GM21515 (cell line): ENCODE measurements at regions not wholly inside any gene's neighbourhood (a gene's known extent, or its start where the extent isn't known, plus 50 kb on each side); places are given as distances from the start of the nearest gene placed in this dataset.

Source experiments
- ATAC-seq: cut with Tn5 transposase; IDR thresholded peaks from one replicate; pipeline ENCODE4 v1.9.1; 2021; ENCODE audit not compliant: unreplicated experiment

GRCh38 chr16:55115506-55115905, 184.8 kb downstream of the IRX5 start:
- no peak for ATAC-seq

- no peak for ATAC-seq
Observed at GRCh38 chr16:55116165-55116920, 185.7 kb downstream of the IRX5 start.

GRCh38 chr16:55118701-55119260, 188.1 kb downstream of the IRX5 start:
- ATAC-seq: no peak

DNA sequence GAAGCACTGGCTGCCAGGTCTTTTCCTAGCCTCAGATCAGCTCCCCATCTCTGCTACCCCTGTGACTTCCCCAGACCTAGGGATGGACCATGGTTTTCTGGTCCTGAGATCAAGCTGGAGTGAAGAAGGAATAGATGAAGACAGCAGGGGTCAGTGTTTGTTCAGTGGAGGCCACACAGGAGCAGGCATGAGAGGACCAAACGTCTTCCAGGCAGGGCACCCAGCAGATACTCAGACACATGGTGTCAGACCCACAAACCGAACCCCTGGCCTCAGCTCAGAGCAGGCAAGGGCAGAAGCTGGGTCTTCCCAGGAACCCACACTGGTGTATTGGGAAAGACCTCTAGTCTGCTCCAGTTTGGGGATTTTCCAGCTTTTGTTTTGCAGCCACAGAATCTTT, 189.7 kb downstream of the IRX5 start:
- ATAC-seq: no peak

DNA sequence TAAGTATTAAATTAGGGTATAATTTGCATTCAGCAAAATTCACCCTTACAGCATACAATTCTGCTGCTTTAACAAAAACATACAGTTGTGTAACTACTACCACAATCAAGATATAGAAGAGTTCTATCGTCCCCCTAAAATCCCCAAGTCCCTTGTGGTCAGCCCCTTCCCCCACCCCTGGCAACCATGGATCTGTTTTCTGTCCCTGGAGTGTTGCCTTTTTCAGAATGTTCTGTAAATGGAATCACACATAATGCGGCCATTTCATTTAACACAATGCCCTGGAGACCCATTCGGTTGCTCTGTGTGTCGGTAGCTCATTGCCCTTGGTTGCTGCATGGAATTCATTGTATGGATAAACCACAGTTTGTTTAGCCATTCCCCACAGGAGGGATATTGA, 190.2 kb downstream of the IRX5 start:
- no peak for ATAC-seq

GRCh38 chr16:55123652-55124051, 193.0 kb downstream of the IRX5 start:
- no peak for ATAC-seq

DNA sequence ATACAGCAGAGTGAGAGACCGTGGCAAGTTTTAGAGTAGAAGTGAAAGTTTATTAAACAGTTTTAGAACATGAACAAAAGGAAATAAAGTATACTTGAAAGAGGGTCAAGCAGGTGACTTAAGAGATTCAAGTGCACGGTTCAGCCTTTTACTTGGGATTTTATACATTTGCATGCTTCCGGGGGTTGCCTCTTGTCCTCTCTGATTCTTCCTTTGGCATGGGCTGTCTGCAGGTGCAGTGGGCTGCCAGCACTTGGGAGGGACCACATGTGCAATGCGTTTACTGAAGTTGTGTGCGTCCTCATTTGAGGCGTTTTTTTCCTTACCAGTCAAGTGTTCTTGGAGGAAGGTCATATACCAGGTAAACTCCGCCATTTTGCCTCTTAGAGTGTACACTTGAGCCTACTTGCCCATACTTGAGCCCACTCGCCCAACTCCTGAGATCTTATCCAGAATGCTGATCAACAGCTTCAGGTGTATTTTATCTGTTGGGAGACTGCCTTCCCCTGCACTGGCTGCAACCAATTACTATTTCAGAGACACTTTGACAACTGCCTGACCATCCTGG, 195.2 kb downstream of the IRX5 start:
- no peak for ATAC-seq

DNA sequence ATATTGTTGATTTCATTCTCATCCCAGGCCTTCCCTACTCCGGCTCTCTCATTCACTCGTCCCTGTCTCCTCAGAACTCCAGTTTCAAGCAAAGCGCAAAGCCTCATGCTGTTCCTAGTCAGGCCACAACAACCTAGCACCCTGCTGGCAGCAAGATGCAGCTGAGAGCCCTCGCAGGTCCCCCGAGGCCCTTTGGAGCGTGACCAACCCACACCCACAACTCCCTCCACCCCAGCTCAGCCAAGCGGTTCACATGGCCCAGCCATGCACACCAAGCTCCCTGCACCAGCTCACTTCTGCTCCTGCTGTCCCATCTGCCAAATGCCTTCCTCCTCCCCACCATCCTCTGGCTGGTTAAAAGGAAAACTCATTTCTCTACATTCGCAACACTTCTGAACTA, 195.8 kb downstream of the IRX5 start:
- ATAC-seq: no peak

DNA sequence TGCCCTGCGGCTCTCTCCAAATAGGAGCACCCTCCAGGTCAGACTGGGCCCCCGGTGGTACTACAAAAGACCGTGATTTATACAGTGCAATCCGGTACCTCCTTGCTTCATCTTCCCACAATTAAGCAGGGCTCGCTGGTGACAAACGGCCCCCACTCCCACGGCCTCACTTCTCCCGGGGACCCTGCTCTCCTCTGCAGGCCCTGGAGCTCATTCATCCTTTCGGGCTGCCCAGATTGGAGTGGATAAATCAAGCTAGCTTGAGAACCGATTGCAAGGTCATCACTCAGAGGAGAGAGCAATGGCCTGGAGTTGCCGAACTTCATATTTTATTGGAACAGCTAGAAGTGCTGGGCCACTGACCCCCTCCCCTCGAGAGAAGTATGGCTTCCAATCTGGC, 193.5 kb upstream of the IRX6 start:
- no peak for ATAC-seq

GRCh38 chr16:55130911-55131310, 193.1 kb upstream of the IRX6 start:
- no peak for ATAC-seq

DNA sequence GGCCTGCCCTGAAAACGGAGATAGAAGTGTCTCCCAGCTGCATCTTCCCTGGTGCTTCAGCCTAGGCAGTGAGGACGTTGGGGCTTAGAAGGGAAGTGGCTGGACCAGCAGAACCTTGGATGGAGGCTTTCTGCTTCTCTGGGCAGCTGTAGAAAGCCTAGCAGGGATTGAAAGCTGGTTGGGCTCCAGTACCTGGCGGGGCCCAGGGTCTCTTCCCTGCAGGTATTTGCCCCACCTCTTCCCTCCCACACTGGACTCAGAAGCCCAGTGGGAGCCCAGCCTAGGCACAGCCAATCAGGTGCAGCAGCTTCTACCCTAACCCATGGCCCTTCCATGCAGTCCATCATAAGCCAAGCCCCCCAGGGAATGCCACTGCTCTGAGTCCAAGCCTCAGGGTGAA, 190.3 kb upstream of the IRX6 start:
- no peak for ATAC-seq

DNA sequence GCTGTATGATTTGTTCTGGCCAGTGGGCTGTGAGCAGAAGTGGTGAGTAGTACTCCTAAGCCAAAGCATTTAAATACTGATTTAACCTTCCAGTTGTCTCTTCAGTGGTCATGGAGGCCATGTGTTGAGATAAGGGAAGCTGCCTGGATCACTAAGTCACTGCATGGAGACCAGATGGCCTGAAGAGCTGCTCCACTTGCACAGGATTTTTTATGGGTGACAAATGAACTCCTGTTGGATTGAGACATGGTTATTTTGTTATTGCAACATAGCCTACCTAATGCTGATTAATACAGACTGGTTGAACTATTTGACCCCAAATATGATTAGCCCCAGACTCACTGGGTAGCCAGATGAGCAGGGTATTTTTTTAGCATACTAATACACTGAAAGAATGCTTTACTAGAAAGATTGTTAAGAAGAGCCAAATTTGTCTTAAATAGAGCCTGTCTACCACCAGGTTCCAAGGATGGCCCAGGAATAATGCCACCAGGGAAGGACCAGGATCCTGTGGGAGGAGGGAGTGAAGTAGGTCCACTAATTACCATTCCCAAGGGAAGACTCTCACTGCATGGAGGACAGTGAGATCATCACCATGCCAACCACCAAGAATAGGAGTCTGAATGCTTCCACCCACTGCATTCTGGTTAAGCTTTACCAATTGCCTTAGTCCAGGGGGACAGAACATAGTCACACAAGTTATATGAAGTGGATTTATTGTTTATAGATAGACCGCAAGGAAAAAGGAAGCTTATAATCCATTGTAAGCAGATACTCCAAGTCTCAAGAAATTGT, 187.4 kb upstream of the IRX6 start:
- no peak for ATAC-seq

GRCh38 chr16:55138298-55138697, 185.7 kb upstream of the IRX6 start:
- ATAC-seq: no peak

GRCh38 chr16:55142405-55142804, 181.6 kb upstream of the IRX6 start:
- no peak for ATAC-seq

GRCh38 chr16:55144651-55145050, 179.4 kb upstream of the IRX6 start:
- ATAC-seq: no peak

- ATAC-seq: no peak
Observed at GRCh38 chr16:55145771-55146603, 178.0 kb upstream of the IRX6 start.

GRCh38 chr16:55146966-55147365, 177.0 kb upstream of the IRX6 start:
- ATAC-seq: no peak

DNA sequence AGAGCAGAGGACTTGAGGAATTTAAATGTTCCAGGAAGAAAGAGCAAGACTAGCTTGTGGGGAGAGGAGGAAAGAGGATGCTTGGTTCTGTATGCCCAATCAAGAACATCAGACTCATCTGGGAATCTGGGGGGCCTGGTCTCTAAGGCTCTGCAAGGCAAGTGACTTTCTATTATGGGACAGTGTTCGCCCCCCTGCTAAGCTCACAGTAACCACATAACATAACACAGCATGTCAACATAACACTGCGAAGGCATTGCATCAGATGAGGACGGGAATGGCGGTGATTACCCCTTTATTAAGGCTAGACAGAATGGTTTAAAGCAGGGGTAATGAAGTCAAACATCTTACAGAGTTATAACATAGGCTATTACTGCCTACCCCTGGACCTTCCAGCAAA, 176.6 kb upstream of the IRX6 start:
- ATAC-seq: no peak

DNA sequence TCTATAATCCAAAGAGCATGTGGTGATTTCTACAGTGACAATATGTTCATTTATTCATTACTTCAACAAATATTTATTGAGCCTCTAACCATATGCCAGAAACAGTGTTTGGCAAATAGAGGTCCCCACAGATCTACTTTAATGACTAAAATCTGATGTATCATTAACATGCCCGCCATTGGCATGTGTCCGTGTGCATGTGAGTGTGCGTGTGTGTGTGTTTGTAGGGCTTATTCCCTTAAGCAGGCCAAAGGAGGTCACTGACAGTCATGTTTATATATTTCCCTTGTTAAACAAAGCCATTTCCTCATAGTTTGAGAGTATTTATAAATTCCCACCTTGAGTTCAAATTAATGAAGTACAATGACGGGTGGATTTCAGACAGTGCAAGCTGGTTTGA, 174.4 kb upstream of the IRX6 start:
- ATAC-seq: no peak

GRCh38 chr16:55151561-55152305, 172.3 kb upstream of the IRX6 start:
- ATAC-seq: no peak
